Limb (tissue), 2 donors: ENCODE measurements at regions not wholly inside any gene's neighbourhood (a gene's known extent, or its start where the extent isn't known, plus 50 kb on each side); places are given as distances from the start of the nearest gene placed in this dataset.
"Not testable (repeated sequence)": the region's sequence is repeated elsewhere in the genome, so short reads cannot be mapped to it uniquely, and the experiment has no call there.

Experiments used
- DNase-seq, 2 donors: peaks; one replicate each; pipeline ENCODE4 v3.0.0-alpha.2; 2016; ENCODE audit errors: extremely low spot score in 2 of 2

DNA sequence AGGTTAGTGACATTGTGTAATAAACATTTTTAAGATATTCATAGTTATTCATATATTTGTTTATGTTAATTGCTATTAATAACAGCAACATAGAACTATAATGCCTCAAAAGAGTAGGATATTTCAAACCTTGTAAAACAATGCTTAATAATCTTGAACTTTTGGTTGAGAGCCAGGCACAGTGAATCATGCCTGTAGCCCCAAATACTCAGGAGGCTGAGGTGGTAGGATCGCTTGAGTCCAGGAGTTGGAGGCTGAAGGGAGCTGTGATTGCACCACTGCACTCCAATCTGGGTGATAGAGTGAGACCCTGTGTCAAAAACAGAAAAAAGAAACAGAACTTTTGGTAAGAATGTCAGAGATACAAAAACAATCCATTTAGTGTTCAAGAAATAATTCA, 213.9 kb upstream of the SLITRK1 start:
- DNase-seq, result no peak

DNA sequence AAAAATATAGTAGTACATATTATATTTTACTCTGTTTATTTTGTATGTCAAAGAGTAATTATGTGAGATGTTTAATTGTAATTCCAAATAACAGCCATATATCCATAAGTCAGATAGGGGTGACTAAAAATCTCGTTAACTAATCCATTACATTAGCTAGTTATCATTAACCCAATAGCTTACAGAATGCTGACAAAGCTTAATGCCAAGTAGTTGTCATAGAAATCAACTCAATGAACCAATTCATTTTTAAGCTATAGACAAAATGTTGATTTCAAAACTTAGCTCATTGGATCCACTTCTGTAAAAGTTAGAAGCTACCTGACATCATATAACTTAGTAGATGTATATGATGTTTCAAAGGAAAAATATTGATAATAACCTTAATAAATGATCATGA, 206.7 kb upstream of the SLITRK1 start:
- no peak for DNase-seq

DNA sequence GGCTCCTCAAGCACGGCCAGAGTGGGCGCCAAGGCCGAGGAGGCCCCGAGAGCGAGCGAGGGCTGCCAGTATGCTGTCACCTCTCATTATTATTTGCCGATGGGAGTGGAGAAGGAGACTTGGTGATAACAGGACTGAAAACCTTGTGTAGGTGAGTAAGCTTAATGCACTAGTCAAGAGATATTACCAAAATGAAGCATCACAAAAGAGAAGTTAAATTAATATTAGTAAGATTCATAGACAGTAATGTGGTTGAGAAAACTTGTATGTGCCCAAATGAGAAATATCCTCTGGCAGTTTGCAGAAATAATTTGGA, 204.5 kb upstream of the SLITRK1 start:
- DNase-seq, result no peak

DNA sequence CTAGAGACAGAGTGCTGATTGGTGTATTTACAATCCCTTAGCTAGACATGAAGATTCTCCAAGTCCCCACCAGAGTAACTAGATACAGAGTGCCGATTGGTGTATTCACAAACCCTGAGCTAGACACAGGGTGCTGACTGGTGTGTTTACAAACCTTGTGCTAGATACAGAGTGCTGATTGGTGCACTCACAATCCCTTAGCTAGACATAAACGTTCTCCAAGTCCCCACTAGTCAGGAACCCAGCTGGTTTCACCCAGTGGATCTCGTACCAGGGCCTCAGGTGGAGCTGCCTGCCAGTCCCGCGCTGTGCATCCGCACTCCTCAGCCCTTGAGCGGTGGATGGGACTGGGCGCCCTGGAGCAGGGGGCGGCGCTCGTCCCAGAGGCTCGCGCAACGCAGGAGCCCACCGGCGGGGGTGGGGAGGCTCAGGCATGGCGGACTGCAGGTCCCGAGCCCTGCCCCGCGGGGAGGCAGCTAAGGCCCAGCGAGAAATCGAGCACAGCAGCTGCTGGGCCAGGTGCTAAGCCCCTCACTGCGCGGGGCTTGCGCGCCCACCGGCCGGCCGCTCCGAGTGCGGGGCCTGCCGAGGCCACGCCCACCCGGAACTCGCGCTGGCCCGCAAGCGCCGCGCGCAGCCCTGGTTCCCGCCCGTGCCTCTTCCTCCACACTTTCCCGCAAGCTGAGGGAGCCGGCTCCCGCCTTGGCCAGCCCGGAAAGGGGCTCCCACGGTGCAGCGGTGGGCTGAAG, 204.0 kb upstream of the SLITRK1 start:
- not testable (repeated sequence) for DNase-seq

DNA sequence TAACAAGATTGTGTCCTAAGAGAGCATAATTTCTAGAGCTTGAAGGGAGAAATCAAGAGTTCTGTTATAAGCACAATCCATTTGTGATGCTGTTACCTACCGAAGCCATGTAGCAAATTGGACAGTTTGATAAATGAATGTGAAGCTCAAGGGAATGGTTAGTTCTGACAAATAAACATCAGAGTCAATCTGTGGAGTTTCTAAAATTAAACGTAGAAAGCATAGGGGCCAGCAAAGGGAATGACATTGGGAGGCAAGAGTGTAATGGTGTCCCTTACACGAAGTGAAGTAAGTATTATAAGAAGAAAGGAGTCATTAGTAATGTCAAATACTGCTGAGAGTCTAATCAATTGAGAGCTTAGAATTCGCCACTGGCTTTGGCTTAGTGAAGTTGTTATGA, 200.2 kb upstream of the SLITRK1 start:
- no peak for DNase-seq

DNA sequence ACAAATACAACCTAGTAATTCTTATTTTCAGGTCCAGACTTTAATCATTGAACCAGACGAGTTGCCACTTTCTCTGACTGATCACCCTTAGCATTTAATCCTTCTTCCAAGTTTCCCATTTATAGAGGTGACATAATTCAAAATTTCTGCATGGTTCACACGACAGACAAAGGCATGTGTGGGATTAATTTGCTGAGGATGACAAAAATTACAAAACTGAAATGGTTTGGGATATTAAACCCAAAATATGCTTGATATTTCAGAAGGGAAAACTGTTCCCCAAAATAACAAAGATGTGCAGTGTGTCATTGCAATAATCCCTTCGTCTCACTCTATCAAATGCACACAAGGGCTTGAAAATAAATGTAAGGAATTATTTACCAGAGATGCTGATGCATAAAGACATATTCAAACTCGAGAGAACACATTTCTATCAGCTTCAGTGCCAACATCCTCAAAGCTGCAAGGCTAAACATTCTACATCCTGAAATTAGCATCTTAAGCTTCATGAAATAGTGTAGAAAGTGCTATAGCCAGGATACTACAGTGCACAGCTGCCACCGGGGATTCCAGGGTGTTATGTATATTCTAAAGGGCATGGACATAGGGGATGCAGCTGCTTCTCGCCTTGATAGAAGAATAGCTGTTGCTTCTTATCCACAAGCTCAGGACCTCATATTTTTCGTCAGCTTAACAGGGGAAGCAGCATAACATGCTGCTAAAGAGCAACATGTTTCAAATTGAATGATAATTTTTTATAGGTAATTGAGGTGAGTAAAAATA, 198.7 kb upstream of the SLITRK1 start:
- DNase-seq, result no peak

DNA sequence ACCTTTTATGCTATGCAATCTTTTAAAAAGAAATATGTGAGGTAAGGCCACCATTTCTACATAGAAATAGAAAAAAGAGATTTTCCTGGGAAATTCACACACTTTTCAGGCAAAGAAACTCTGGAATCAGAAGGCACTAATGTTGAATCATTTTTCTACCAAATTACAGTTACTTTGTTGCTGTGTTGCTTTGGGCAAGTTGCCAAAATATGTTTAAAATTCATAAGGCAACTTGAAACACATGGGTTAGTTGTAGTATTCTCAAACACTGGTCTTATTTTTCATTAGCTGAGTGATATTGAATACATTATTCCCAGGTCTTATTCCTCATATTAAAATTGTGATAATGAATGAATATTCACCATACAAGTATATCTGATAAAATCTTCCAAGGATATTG, 195.0 kb upstream of the SLITRK1 start:
- no peak for DNase-seq

DNA sequence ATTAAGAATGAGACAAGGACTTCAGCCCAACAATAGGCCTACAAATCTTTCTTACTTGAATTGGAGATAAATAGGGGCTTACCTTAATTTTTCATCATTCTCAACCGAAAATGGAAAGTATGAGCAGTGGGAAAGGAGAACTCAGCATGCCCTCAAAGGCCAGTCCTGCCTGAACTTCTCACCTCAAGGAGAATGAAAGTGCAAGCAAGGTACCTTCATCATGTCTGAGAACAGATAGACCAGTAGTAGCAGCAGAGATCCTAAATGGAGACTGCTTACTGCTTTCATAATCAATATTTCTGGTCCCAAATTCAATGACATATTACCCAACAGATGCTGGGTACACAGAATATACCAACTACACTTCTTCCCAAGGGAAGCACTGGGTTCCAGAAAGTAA, 194.0 kb upstream of the SLITRK1 start:
- DNase-seq, result no peak

DNA sequence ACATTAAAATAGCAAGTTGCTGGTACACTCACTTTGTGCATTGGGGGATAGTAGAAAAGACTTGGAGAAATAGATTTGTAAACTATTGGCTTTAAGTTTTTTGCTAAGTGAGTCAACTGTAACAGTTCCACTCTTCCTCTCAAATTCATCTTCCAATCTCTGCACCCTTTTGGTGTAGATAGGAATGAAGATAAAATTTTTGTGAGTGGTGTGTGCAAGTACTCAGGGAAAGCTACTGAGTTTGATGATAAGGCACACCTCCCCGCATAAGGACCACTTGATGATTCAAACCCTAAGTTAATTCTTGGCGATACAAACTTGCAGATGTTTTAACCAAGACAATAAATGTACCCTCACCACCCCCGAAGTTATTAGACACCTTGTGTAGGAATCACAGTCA, 168.3 kb upstream of the SLITRK1 start:
- no peak for DNase-seq

DNA sequence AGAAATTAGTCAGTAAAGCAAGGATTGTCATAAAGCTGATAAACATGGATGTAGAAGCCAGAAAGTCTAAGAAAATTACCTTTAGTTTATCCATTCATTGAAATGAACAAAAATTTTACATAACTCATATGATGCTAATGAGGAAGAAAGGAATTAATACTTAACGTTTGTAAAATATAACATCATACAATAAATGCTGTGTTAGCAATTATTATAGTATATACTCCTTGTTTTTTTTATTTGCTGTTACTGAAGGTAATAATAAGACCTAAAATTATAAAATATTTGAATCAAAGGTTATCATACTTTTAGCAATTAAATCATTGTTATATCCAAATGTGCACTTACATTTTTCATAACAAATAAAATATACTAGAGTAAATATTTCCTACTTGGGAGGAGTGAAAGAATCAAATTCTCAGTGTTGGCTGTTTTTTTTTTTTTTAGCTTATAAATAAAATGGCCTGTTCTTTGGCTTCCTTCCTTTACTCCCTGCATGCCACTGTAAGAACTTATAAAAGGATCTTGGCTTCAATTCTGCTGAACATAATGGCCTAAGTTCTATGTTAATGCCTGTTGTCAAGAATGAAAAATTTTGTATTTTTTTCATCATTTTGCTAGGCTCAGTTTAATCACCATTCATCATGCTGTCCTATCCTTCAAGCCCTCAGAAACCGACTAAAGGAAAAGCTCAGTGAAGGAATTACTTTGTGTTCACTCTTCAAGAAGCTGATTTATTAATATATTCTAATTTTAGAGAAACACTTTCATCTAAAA, 167.4 kb upstream of the SLITRK1 start:
- no peak for DNase-seq

DNA sequence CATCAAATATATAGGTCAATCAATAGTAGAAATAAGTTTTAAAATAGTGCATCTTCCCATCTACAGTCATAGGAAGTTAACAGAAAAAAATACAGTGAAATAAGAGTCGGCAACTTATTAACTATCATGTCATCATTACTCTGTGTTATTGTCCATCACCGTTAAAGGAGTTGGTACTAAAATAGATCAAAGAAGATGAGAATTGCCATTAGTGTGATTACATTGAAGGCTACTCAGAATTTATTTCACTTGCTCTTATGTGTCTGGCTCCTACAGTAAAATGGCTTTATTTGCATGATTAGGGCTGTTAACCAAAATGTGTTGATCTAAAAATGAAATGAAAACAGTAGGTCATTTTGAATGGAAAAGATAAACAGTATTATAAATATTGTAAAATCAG, 162.5 kb upstream of the SLITRK1 start:
- no peak for DNase-seq

DNA sequence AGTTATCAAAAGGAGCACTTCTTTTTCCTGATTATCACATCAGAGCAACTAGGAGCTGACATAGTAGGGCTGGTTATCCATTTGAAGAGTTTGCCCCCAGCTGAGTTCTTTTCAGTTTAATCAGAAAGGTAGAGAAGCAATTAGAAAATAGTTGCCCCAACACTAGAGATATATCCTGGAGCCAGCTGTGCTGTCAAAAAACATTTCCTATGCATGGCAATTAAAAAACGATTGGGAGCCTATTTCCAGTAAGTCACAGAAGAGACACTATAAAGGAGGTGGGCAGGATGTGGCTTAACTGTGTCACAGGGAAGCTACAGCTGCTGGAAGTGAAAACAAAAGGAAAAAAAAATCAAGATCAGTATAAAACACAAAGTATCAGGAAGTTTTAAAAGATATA, 155.7 kb upstream of the SLITRK1 start:
- DNase-seq, result no peak

DNA sequence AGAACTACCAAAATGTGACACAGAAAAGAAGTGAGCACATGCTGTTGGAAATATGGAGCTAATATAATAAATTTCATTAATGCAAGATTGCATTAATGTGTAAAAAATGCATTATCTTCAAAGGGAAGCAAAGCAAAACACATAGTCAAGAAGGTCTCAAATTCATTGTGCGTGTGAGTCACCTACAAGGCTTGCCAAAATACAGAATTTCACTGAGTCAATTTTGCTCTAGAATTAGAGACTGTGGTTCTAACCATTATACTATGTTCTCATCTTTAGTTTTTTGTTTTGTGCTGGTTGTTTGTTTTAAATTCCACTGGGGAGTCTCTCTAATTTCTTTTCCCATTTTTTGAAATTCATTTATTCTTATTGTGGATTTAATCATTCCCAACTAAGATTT, 149.8 kb upstream of the SLITRK1 start:
- DNase-seq, result no peak

DNA sequence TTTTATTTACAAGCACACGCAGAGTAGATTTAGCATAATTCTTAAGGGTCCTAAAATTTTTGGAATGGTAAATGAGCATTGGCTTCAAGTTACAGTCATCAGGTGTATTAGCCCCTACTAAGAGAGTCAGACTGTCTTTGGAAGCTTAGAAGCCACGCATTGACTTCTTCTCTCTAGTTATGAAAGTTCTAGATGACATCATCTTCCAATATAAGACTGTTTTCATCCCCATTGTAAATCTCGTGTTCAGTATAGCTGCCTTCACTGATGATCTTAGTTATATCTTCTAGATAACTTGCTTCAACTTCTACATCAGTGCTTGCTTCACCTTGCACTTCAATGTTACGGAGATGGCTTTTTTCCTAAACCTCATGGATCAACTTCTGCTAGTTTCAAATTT, 148.8 kb upstream of the SLITRK1 start:
- DNase-seq, result no peak

DNA sequence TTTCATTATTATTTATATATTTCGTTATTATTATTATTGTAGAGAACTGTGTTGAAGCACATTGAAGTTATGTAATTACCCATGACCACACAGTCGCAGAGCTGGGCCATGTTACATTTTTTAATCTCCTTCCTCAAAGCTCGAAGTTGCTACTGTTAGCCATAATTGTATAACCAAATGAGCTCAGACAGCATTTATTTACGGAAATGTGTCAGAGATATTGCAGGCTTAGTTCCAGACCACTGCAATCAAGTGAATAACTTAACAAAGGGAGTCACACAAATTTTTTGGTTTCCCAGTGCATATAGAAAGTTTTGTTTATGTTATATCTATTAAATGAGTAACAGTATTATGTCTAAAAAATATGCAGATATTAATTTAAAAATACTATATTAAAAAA, 147.1 kb upstream of the SLITRK1 start:
- DNase-seq, result no peak

DNA sequence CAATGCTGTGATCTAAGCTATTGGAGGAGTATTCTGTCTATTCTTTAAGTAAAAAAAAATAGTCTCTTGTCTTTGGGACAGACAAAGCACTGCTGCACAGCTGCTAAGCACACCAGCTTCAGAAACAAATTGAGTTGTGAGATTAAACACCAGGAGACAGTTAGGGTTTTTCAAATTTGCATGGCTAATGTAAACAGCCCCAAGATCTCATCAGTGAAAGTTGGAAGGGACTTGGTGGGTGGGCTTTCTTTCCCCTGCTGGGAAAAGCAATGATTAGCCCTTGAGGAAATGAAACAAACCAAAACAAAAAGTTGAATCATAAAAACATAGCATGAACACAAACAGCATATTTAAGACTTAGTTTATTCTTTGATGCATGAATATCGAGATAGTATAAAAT, 143.6 kb upstream of the SLITRK1 start:
- no peak for DNase-seq

DNA sequence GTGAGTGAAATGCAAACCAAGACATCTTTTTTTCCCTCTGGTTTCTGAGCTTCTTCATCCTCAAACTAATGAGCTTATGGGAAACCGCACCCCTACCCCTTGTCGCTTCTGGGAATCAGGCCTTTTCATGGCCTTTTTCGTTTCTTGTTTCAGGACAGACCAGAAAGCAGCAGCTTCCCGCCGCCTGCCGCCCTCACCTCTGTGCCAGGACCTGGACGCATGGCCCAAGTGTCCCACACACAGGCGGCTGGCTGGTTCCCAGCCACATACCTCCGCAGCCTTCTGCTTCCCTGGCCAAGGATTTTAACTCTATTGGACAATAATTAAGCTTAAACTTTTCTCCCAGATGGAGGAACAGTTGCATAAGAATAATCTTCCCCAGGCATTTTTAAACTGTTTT, 114.1 kb upstream of the SLITRK1 start:
- no peak for DNase-seq

DNA sequence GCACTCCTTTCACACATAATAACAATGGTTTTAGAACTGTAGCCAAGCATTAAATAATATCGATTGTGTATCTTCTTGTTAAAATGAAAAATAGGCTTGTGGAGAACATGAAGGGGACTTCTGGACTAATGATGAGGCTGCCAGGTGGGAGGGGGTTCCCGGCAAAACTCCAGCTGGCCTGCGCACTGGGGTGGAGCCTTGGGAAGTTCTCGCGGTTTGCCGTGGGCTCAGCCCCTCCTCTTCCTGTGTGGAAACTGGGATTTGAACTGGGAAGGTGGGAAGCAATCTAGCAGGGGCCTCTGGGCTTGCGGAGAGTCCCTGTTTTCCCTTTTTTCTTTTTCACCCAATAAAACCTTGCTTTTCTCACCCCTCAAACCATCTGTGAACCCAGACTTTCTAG, 113.7 kb upstream of the SLITRK1 start:
- DNase-seq, result no peak

DNA sequence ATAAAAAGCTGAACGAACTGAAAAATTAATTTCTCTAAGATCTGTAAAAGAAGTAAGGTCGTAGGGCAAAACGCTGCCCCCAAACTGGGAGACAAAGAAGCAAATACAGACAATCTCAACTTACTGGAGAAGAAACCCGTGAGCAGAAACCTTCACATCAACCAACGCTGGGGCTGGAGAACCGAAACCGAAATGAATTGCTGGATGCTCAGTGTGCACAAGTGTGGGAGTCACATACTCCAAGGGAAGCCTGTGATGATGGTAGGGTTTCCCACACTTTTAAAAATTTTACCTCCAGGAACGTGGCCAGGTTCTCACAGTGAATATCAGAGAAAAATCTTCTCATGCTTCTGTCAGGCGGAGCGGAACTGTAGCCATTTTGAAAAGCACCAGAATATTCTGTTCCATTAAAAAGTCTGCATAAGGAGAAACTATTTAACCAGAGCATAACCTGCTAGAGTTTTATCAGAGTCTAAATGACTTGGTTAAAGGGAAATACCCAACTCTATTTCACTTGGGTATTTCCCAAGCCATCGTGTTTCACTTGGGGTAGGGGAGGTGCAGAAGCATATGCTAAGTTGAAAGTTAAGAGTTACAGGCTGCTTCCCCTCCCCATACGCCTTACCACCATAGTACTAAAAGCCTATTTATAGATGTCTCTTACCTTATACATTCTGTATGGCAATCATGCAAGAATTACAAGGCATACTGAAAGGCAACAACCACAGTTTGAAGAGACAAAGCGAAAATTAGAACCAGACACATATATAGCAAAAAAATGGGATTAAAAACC, 110.5 kb upstream of the SLITRK1 start:
- DNase-seq, result no peak

DNA sequence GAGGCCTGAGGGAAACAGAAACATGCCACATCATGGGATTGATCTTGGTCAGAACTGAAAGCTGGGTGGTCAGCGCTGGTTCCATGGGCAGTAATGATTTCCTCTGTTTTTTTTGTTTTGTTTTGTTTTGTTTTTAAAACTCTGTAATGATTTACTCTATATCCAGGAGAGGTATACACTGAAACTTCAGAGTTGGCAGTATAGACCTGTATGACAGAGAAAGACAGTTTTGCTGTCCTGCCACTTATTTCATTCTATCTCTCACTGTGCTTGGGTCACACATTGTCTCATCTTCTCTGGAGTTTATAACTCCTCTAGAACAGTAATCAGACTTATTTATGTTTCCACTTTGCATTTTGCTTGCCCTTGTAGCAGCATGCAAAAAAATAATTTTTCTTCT, 105.1 kb upstream of the SLITRK1 start:
- no peak for DNase-seq

DNA sequence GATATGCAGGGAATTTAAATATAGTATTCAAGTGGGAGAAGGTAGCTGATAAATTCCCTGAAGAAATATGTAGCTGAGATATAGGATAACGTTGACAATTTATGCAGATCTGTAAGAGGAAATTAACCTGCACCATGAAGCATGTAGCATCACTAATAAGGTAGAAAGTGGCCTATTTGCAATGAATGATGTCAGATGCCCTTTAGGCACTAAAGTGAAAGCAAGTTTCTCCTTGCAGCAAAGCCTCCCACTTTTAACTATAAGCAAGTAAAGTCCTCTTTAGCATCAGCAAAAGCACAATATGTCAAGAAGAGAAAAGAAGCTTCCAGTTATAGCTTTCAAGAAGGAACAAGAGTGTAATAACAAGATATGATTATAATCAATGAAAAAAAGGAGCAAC, 102.5 kb upstream of the SLITRK1 start:
- DNase-seq, result no peak

DNA sequence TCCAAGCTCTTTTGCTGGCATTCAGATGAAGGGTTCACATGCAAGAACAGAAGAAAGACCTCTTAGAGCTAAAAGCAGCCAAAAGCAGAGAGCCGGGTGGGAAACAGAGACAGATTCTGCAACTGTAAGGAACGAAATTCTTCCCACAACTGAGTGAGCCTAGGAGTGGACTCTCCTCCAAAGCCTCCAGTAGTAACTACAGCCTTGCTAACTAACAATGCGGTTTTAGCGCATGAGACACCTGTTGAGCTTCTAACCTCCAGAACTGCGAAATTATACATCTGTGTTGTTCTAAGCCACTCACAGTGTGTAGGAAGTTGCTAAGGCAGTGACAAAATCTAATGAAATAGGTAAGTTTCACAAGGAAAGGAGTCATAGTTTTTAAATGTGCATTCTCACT, 98.1 kb upstream of the SLITRK1 start:
- no peak for DNase-seq
